HepG2 (cell line): ENCODE measurements at regions not wholly inside any gene's neighbourhood (a gene's known extent, or its start where the extent isn't known, plus 50 kb on each side); places are given as distances from the start of the nearest gene placed in this dataset.
"Not testable (repeated sequence)": the region's sequence is repeated elsewhere in the genome, so short reads cannot be mapped to it uniquely, and the experiment has no call there.

Source experiments
- ATAC-seq: fragments of 200-7000 bp; cut with Tn5 transposase; 3 replicates; pipeline ENCODE4 v1.9.1; 2020; ENCODE audit warnings: mild to moderate bottlenecking, moderate library complexity
- BruUV-seq: library from RNA; stranded (reverse); fragments of 400-500 nt; replicated peaks from 2 replicates; lab custom pipeline; 2021; lab: Mats Ljungman, UMichigan
- CTCF ChIA-PET: fragments of 300-600 bp; formaldehyde crosslinking; extraction: SDS; loops from one replicate; lab custom pipeline; 2021; ENCODE audit warnings: low total read pairs, inconsistent platforms, low intra/inter-chr PET ratio; lab: Yijun Ruan, JAX
- POLR2A ChIA-PET: fragments of 350-600 bp; sonication (Branson Sonifier 250); formaldehyde crosslinking; loops from one replicate; lab custom pipeline; 2020; ENCODE audit warnings: antibody characterized with exemption, inconsistent platforms; lab: Yijun Ruan, JAX
- DNase-seq: peaks from one replicate; pipeline ENCODE4 v3.0.0-alpha.2; 2015; ENCODE audit warnings: low spot score
- FAIRE-seq: peaks from 3 replicates; lab custom pipeline; 2011; peaks lifted over from hg19 to GRCh38; lab: Jason Lieb, UNC
- H2AFZ ChIP-seq: one replicate; pipeline ENCODE4 v1.6.1; 2011; ENCODE audit warnings: low read length, inconsistent platforms
- H3K27ac ChIP-seq: fragments of 300-600 bp; 3 replicates; pipeline ENCODE4 v1.8.0; 2011; ENCODE audit warnings: mixed run types, mild to moderate bottlenecking, mixed read lengths, low read length, inconsistent platforms; ENCODE audit not compliant: insufficient read depth; ENCODE audit errors: extremely low read length
- H3K27me3 ChIP-seq, 2 experiments: fragments of 200-600 bp in 1 of 2; 2 replicates in 1 of 2; 3 replicates in 1 of 2; pipeline versions ENCODE4 v1.6.0 to v1.8.0; 2011; ENCODE audit warnings: low read length in 2 of 2, mild to moderate bottlenecking in 2 of 2, moderate library complexity in 2 of 2, inconsistent platforms in 1 of 2; ENCODE audit not compliant: insufficient read depth in 2 of 2, control insufficient read depth in 1 of 2
- H3K36me3 ChIP-seq, 2 experiments: fragments of 200-600 bp in 1 of 2; replicated peaks in 1 of 2; 2 replicates in 1 of 2; 3 replicates in 1 of 2; pipeline versions ENCODE4 v1.5.1 to v1.8.0; 2011; ENCODE audit warnings: low read length in 2 of 2, inconsistent platforms in 1 of 2; ENCODE audit not compliant: insufficient read depth in 2 of 2, control insufficient read depth in 1 of 2
- H3K4me1 ChIP-seq: 2 replicates; pipeline ENCODE4 v1.5.1; 2012; ENCODE audit warnings: low read length, inconsistent platforms; ENCODE audit not compliant: insufficient read depth
- H3K4me2 ChIP-seq: 2 replicates; pipeline ENCODE4 v1.6.0; 2011; ENCODE audit warnings: low read depth, low read length, inconsistent platforms
- H3K4me3 ChIP-seq, 3 experiments: fragments of 200-600 bp in 1 of 3; sonication (generic), shearing (Covaris generic) in 1 of 3; replicated peaks in 1 of 3; 2 replicates each; pipeline ENCODE4 v1.5.1; 2011 to 2016; ENCODE audit warnings: low read length in 3 of 3, inconsistent platforms in 2 of 3, low read depth in 2 of 3, mild to moderate bottlenecking in 2 of 3, control low read depth in 1 of 3, mixed read lengths in 1 of 3; ENCODE audit not compliant: insufficient read depth in 1 of 3
- H3K79me2 ChIP-seq: one replicate; pipeline ENCODE4 v1.6.1; 2011; ENCODE audit warnings: low read length, inconsistent platforms; ENCODE audit not compliant: insufficient read depth
- H3K9ac ChIP-seq: 2 replicates; pipeline ENCODE4 v1.6.0; 2011; ENCODE audit warnings: mild to moderate bottlenecking, low read depth, low read length, inconsistent platforms; ENCODE audit not compliant: insufficient read depth
- H3K9me3 ChIP-seq: 2 replicates; pipeline ENCODE4 v1.5.1; 2012; ENCODE audit warnings: mild to moderate bottlenecking, low read length
- H4K20me1 ChIP-seq: 2 replicates; pipeline ENCODE4 v1.6.0; 2011; ENCODE audit warnings: inconsistent platforms, mild to moderate bottlenecking, low read length, moderate library complexity; ENCODE audit not compliant: insufficient read depth
- DPF2 ChIP-seq: sonication (generic); formaldehyde crosslinking; IDR thresholded peaks from 2 replicates; pipeline ENCODE4 v1.4.0; 2020; ENCODE audit warnings: mild to moderate bottlenecking, low read depth, missing genetic modification reagents, borderline replicate concordance
- DRAP1 ChIP-seq: IDR thresholded peaks from 2 replicates; pipeline ENCODE4 v1.6.1; 2016; ENCODE audit warnings: missing genetic modification reagents, missing compliant biosample characterization
- NR2F6 ChIP-seq, 2 experiments: IDR thresholded peaks; 2 replicates each; pipeline ENCODE4 v1.6.1; 2016; ENCODE audit warnings: antibody characterized with exemption in 1 of 2, mild to moderate bottlenecking in 1 of 2
- PHF8 ChIP-seq: sonication (generic); formaldehyde crosslinking; IDR thresholded peaks from 2 replicates; pipeline ENCODE4 v1.5.0; 2020; ENCODE audit warnings: missing genetic modification reagents
- REPIN1 ChIP-seq: sonication (generic); formaldehyde crosslinking; IDR thresholded peaks from 2 replicates; pipeline ENCODE4 v1.8.0; 2022; ENCODE audit warnings: missing genetic modification reagents, low read depth, mild to moderate bottlenecking, borderline replicate concordance
- SOX13 ChIP-seq, 3 experiments: fragments of 450-650 bp in 1 of 3; sonication (generic) in 1 of 3; formaldehyde crosslinking in 1 of 3; IDR thresholded peaks in 2 of 3; conservative IDR thresholded peaks in 1 of 3; 2 replicates each; pipeline versions ENCODE4 v1.5.0 to v1.6.1; 2016 to 2020; ENCODE audit warnings: antibody characterized with exemption in 1 of 3, mild to moderate bottlenecking in 1 of 3, missing compliant biosample characterization in 1 of 3, missing genetic modification reagents in 1 of 3, moderate library complexity in 1 of 3
- ZNF644 ChIP-seq: IDR thresholded peaks from 2 replicates; pipeline ENCODE4 v1.6.1; 2016; ENCODE audit warnings: low read depth
- ZNF652 ChIP-seq: IDR thresholded peaks from 2 replicates; pipeline ENCODE4 v1.6.1; 2016; ENCODE audit warnings: low read depth, borderline replicate concordance
- ZSCAN31 ChIP-seq: sonication (generic); formaldehyde crosslinking; IDR thresholded peaks from 2 replicates; pipeline ENCODE4 v1.5.0; 2020; ENCODE audit warnings: low read depth, mild to moderate bottlenecking, missing genetic modification reagents
- WGBS: methylation state at CpG from one replicate; pipeline ENCODE4 v1.1.6; 2017; ENCODE audit warnings: low lambda C conversion rate; 5-methylcytosine and 5-hydroxymethylcytosine counted together
- in situ Hi-C: cut with HindIII; loops from 2 replicates; pipeline ENCODE4 v1.10.0; 2017; ENCODE audit warnings: low pct_unique_long_range_greater_than_20kb; ENCODE audit not compliant: extremely low pct_ligation_motif_present
- intact Hi-C: fragments of 100-400 bp; cut with micrococcal nuclease; formaldehyde crosslinking; loops from one replicate; pipeline ENCODE4 v1.10.0; 2022; ENCODE audit not compliant: unreplicated experiment
- TF ChIP-seq, protein P1 (sequence below): sonication (generic); formaldehyde crosslinking; IDR thresholded peaks from 2 replicates; pipeline ENCODE4 v1.4.0; 2020; ENCODE audit warnings: mild to moderate bottlenecking, missing genetic modification reagents
- TF ChIP-seq, protein P2 (sequence below): sonication (generic); formaldehyde crosslinking; IDR thresholded peaks from 2 replicates; pipeline ENCODE4 v1.5.0; 2020; ENCODE audit warnings: missing genetic modification reagents, mild to moderate bottlenecking, borderline replicate concordance
- TF ChIP-seq, protein P3 (sequence below): sonication (generic); formaldehyde crosslinking; IDR thresholded peaks from 2 replicates; pipeline ENCODE4 v1.8.0; 2022; ENCODE audit warnings: low read depth, missing genetic modification reagents

DNA sequence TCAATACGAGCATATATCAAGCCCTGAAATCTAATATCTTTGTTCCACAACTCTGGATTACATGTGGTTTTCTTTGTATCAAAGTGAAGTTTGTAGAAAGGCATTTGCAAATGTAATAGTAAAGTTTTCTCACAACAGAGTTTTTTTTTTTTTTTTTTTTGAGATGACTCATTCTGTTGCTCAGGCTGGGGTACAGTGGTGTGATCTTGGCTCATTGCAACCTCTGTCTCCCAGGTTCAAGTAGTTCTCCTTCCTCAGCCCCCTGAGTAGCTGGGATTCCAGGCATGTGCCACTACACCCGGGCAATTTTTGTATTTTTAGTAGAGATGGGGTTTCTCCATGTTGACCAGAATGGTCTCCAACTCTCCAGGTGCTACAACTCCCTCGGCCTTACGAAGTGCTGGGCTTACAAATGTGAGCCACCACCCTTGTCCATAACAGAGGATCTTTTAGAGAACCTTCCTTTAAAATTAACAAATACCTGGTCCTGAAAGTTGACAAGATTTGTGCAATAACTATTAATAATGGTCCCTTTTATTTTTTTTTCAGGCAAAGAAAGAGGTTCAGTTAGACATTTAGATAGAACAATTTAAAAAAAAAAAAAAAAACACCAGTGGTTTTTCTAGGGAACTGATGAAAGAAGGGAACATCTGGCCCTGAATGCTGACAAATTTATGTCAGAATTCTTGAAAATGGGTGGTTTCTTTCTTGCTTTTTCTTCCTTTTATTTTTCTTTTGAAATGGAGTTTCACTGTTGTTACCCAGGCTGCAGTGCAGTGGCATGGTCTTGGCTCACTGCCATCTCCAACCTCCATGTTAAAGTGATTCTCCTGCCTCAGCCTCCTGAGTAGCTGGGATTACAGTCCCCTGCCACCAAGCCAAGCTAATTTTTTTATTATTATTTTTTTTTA lies 278.5 kb downstream of the RPS4Y2 start (continued):
- TF ChIP-seq ZSCAN31 (CRISPR knock-in tag) (no peak), SOX13 (IDR thresholded peaks at IDR 0.05) (no peak), SOX13 (CRISPR knock-in tag; conservative IDR thresholded peaks at IDR 0.05 in 1 of 2, IDR thresholded peaks at IDR 0.05 in 1 of 2) (no peak), REPIN1 (CRISPR knock-in tag) (no peak)

DNA sequence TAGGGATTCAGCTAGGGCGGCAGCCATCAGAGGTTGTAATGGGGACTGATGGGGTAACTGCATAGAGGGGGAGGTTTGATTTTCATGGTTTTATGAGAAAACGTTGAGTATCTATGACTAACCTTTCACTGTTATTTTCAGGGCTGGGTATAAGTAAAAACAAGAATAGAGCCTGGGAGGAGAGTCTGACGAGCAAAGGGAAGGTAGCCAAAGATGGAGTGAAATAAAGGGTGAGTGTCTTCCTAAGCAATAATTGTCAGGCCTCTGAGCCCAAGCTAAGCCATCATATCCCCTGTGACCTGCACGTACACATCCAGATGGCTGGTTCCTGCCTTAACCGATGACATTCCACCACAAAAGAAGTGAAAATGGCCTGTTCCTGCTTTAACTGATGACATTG lies 281.5 kb downstream of the RPS4Y2 start:
- in situ Hi-C loops, H3K27me3 ChIP-seq, CTCF ChIA-PET, H3K79me2 ChIP-seq, ATAC-seq, POLR2A ChIA-PET, H3K36me3 ChIP-seq, H3K9me3 ChIP-seq, BruUV-seq, H4K20me1 ChIP-seq, FAIRE-seq, H3K4me2 ChIP-seq, H3K9ac ChIP-seq, H3K27ac ChIP-seq, H3K4me1 ChIP-seq, H2AFZ ChIP-seq, H3K4me3 ChIP-seq, DNase-seq, intact Hi-C loops: not testable (repeated sequence)
- 33% methylated on average over 3 of the region's 5 CpGs for WGBS

GRCh38 chrY:21039811-21040210 lies 283.9 kb downstream of the RPS4Y2 start:
- in situ Hi-C loops: no loop called here
- H2AFZ ChIP-seq: no peak overlapping the region
- peaks cover 8% of the 10 kb centered on the region for H3K9me3 ChIP-seq
- H3K27ac ChIP-seq: no peak overlapping the region
- no peaks in the 10 kb centered on the region for H4K20me1 ChIP-seq
- H3K4me1 ChIP-seq: no peaks in the 10 kb centered on the region
- FAIRE-seq (no peak), ATAC-seq (no peak), DNase-seq (no peak)
- H3K9ac ChIP-seq: no peak overlapping the region
- 34% methylated on average over 8 of the region's 8 CpGs for WGBS
- intact Hi-C loops: no loop called here
- H3K36me3 ChIP-seq: no peaks in the 10 kb centered on the region
- CTCF ChIA-PET: no interaction called here
- no peaks in the 10 kb centered on the region for H3K27me3 ChIP-seq
- no peaks in the 10 kb centered on the region for H3K79me2 ChIP-seq
- H3K4me2 ChIP-seq: no peak overlapping the region
- BruUV-seq: no TSS peak
- H3K4me3 ChIP-seq: no peak overlapping the region
- POLR2A ChIA-PET: no interaction called here
- TF ChIP-seq ZNF644 (CRISPR knock-in tag) (no peak), NR2F6 (IDR thresholded peaks at IDR 0.05) (no peak), NR2F6 (CRISPR knock-in tag; IDR thresholded peaks at IDR 0.05) (no peak), PHF8 (CRISPR knock-in tag) (no peak), DRAP1 (CRISPR knock-in tag) (no peak), ZNF652 (CRISPR knock-in tag) (no peak), DPF2 (CRISPR knock-in tag) (no peak)
- TF ChIP-seq, protein P1, sequence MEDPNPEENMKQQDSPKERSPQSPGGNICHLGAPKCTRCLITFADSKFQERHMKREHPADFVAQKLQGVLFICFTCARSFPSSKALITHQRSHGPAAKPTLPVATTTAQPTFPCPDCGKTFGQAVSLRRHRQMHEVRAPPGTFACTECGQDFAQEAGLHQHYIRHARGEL (CRISPR knock-in tag): no peak
- TF ChIP-seq, protein P2, sequence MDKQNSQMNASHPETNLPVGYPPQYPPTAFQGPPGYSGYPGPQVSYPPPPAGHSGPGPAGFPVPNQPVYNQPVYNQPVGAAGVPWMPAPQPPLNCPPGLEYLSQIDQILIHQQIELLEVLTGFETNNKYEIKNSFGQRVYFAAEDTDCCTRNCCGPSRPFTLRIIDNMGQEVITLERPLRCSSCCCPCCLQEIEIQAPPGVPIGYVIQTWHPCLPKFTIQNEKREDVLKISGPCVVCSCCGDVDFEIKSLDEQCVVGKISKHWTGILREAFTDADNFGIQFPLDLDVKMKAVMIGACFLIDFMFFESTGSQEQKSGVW: no peak
- TF ChIP-seq, protein P3, sequence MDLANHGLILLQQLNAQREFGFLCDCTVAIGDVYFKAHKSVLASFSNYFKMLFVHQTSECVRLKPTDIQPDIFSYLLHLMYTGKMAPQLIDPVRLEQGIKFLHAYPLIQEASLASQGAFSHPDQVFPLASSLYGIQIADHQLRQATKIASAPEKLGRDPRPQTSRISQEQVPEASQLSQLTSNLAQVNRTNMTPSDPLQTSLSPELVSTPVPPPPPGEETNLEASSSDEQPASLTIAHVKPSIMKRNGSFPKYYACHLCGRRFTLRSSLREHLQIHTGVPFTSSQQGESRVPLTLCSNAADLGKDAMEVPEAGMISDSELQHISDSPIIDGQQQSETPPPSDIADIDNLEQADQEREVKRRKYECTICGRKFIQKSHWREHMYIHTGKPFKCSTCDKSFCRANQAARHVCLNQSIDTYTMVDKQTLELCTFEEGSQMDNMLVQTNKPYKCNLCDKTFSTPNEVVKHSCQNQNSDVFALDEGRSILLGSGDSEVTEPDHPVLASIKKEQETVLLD (CRISPR knock-in tag): no peak
